ENCODE measurements at regions not wholly inside any gene's neighbourhood (a gene's known extent, or its start where the extent isn't known, plus 50 kb on each side); places are given as distances from the start of the nearest gene placed in this dataset.

DNA sequence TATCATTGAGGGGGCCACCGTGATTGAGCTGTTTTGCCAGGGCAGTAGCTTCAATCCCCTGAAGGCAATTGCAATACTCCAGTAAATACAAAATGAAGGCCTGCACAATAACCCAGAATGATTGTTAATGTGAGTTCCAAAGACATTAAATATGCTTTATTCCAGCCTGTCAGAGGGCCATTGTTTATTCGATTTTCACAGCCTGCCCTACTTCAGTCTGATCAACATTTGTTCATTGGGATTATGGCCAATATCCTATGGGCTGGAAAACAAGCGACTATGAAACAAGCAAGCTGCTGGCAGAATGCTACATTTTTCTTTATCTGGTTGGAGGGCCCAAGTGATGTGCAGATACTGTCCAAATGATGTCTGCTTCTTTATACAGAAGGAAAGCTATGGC is 543.1 kb downstream of the TLE1 start:
- FAIRE-seq (no peak), DNase-seq (ENCODE audit: low read depth, low spot score) (no peak), ATAC-seq (no peak)
- no peaks in the 10 kb centered on the region for H3K36me3 ChIP-seq (ENCODE audit: control insufficient read depth in 2 of 2, insufficient read depth in 2 of 2, low read length in 1 of 2)
- ChIA-PET RAD21 (ENCODE audit: unreplicated experiment) (no interaction called here), CTCF (no interaction called here), SMC1A (ENCODE audit: uncharacterized antibody, unreplicated experiment) (no interaction called here), POLR2A (no interaction called here)
- 2% methylated on average over 3 of the region's 3 CpGs for WGBS (ENCODE audit: insufficient coverage, insufficient replicate concordance, low lambda C conversion rate, missing lambda C conversion rate)
- intact Hi-C loops (cut with micrococcal nuclease; ENCODE audit: unreplicated experiment), result no loop called here
- H3K27me3 ChIP-seq (replicated peaks in 1 of 2; ENCODE audit: control insufficient read depth in 2 of 2, insufficient read depth in 2 of 2, low read length in 1 of 2), result no peaks in the 10 kb centered on the region
- no peaks in the 10 kb centered on the region for H3K4me1 ChIP-seq (ENCODE audit: control insufficient read depth, insufficient read depth, low read length)
- no peaks in the 10 kb centered on the region for H4K20me1 ChIP-seq (ENCODE audit: control insufficient read depth, insufficient read depth)
- in situ Hi-C loops (cut with MboI), result no loop called here
- H3K9ac ChIP-seq (ENCODE audit: control insufficient read depth, insufficient read depth, low read length), result no peak overlapping the region
- no TSS peak for BruUV-seq (replicated peaks)
- no peak overlapping the region for H3K4me2 ChIP-seq (ENCODE audit: control insufficient read depth, insufficient read depth)
- no peaks in the 10 kb centered on the region; the same call in 2 of the 3 replicates for H3K9me3 ChIP-seq (replicated peaks; ENCODE audit: control insufficient read depth, insufficient read depth, low read length)
- H2AFZ ChIP-seq (ENCODE audit: control insufficient read depth, low read depth, low read length), result no peak overlapping the region
- TF ChIP-seq ZSCAN29 (IDR thresholded peaks at IDR 0.05) (no peak), ZZZ3 (IDR thresholded peaks at IDR 0.05; ENCODE audit: control insufficient read depth, insufficient read length, low read depth) (no peak), CREM (IDR thresholded peaks at IDR 0.05; ENCODE audit: low read depth) (no peak), PRDM15 (CRISPR knock-in tag; IDR thresholded peaks at IDR 0.05) (no peak), RAD51 (IDR thresholded peaks at IDR 0.05) (no peak), EP300 (IDR thresholded peaks at IDR 0.05; ENCODE audit: borderline replicate concordance in 1 of 2, control insufficient read depth in 1 of 2, low read depth in 2 of 2, low read length in 2 of 2) (no peak), RAD21 (IDR thresholded peaks at IDR 0.05; ENCODE audit: insufficient read depth, low read depth, low read length) (no peak), KDM1A (IDR thresholded peaks at IDR 0.05; ENCODE audit: borderline replicate concordance) (no peak), MYB (IDR thresholded peaks at IDR 0.05; ENCODE audit: borderline replicate concordance, low read depth, low read length) (no peak)
- TF ChIP-seq, protein P1, sequence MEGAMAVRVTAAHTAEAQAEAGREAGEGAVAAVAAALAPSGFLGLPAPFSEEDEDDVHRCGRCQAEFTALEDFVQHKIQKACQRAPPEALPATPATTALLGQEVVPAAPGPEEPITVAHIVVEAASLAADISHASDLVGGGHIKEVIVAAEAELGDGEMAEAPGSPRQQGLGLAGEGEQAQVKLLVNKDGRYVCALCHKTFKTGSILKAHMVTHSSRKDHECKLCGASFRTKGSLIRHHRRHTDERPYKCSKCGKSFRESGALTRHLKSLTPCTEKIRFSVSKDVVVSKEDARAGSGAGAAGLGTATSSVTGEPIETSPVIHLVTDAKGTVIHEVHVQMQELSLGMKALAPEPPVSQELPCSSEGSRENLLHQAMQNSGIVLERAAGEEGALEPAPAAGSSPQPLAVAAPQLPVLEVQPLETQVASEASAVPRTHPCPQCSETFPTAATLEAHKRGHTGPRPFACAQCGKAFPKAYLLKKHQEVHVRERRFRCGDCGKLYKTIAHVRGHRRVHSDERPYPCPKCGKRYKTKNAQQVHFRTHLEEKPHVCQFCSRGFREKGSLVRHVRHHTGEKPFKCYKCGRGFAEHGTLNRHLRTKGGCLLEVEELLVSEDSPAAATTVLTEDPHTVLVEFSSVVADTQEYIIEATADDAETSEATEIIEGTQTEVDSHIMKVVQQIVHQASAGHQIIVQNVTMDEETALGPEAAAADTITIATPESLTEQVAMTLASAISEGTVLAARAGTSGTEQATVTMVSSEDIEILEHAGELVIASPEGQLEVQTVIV (IDR thresholded peaks at IDR 0.05; ENCODE audit: borderline replicate concordance, partially characterized antibody), result no peak
- H3K4me3 ChIP-seq, result no peak overlapping the region
- H3K79me2 ChIP-seq (ENCODE audit: control insufficient read depth, insufficient read depth, low read length), result no peaks in the 10 kb centered on the region
- H3K27ac ChIP-seq (ENCODE audit: control insufficient read depth, insufficient read depth), result no peak overlapping the region

Measured in GM12878 (cell line).